SK-N-SH (cell line): ENCODE measurements at regions not wholly inside any gene's neighbourhood (a gene's known extent, or its start where the extent isn't known, plus 50 kb on each side); places are given as distances from the start of the nearest gene placed in this dataset.

Experiments
- ELF1 ChIP-seq: IDR thresholded peaks from 2 replicates; pipeline ENCODE4 v1.4.0; 2012
- EZH2phosphoT487 ChIP-seq: fragments of 200-600 bp; sonication (generic); IDR thresholded peaks from 2 replicates; pipeline ENCODE4 v1.6.1; 2017; ENCODE audit warnings: low read depth, mixed run types, mild to moderate bottlenecking, antibody characterized with exemption, moderate library complexity, borderline replicate concordance
- SMC3 ChIP-seq: IDR thresholded peaks from 2 replicates; pipeline ENCODE4 v1.6.1; 2012; ENCODE audit warnings: low read depth, low read length, improper control_type of control experiment
- TF ChIP-seq, protein P1 (sequence below): fragments of 200-600 bp; sonication (generic); IDR thresholded peaks from 2 replicates; pipeline ENCODE4 v1.6.1; 2017; ENCODE audit warnings: antibody characterized with exemption, mild to moderate bottlenecking, moderate library complexity
- TF ChIP-seq, protein P2 (sequence below): IDR thresholded peaks from 2 replicates; pipeline ENCODE4 v1.6.1; 2012; ENCODE audit warnings: mild to moderate bottlenecking, low read depth, low read length, moderate library complexity
- TF ChIP-seq, protein P3 (sequence below): IDR thresholded peaks from 2 replicates; pipeline ENCODE4 v1.4.0; 2012; ENCODE audit warnings: low read depth
- TF ChIP-seq, protein P4 (sequence below): IDR thresholded peaks from 2 replicates; pipeline ENCODE4 v1.4.0; 2012; ENCODE audit warnings: low read depth, borderline replicate concordance

DNA sequence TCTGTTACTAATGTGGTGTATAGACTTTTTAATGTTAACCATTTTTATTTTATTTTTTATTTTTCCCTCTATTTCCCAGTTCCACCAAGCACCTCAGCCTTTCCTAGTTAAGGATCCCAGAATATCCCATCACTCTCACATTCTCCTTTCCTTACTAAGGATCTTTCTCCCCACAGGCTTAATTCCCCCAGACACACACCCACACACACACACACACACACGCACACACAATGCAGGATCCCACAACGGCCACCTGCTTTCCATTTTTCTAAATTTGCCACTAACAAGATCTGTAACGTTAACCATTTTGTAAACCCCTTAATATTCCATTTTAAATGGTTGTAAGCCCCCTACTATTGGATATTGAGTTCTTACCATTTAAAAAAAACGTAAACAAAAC is 404.1 kb downstream of the ZIC1 start:
- TF ChIP-seq, protein P1, sequence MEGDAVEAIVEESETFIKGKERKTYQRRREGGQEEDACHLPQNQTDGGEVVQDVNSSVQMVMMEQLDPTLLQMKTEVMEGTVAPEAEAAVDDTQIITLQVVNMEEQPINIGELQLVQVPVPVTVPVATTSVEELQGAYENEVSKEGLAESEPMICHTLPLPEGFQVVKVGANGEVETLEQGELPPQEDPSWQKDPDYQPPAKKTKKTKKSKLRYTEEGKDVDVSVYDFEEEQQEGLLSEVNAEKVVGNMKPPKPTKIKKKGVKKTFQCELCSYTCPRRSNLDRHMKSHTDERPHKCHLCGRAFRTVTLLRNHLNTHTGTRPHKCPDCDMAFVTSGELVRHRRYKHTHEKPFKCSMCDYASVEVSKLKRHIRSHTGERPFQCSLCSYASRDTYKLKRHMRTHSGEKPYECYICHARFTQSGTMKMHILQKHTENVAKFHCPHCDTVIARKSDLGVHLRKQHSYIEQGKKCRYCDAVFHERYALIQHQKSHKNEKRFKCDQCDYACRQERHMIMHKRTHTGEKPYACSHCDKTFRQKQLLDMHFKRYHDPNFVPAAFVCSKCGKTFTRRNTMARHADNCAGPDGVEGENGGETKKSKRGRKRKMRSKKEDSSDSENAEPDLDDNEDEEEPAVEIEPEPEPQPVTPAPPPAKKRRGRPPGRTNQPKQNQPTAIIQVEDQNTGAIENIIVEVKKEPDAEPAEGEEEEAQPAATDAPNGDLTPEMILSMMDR = no peak
- TF ChIP-seq EZH2phosphoT487 (no peak), ELF1 (no peak), SMC3 (no peak)
- TF ChIP-seq, protein P2, sequence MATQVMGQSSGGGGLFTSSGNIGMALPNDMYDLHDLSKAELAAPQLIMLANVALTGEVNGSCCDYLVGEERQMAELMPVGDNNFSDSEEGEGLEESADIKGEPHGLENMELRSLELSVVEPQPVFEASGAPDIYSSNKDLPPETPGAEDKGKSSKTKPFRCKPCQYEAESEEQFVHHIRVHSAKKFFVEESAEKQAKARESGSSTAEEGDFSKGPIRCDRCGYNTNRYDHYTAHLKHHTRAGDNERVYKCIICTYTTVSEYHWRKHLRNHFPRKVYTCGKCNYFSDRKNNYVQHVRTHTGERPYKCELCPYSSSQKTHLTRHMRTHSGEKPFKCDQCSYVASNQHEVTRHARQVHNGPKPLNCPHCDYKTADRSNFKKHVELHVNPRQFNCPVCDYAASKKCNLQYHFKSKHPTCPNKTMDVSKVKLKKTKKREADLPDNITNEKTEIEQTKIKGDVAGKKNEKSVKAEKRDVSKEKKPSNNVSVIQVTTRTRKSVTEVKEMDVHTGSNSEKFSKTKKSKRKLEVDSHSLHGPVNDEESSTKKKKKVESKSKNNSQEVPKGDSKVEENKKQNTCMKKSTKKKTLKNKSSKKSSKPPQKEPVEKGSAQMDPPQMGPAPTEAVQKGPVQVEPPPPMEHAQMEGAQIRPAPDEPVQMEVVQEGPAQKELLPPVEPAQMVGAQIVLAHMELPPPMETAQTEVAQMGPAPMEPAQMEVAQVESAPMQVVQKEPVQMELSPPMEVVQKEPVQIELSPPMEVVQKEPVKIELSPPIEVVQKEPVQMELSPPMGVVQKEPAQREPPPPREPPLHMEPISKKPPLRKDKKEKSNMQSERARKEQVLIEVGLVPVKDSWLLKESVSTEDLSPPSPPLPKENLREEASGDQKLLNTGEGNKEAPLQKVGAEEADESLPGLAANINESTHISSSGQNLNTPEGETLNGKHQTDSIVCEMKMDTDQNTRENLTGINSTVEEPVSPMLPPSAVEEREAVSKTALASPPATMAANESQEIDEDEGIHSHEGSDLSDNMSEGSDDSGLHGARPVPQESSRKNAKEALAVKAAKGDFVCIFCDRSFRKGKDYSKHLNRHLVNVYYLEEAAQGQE = no peak
- TF ChIP-seq, protein P3, sequence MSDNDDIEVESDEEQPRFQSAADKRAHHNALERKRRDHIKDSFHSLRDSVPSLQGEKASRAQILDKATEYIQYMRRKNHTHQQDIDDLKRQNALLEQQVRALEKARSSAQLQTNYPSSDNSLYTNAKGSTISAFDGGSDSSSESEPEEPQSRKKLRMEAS = no peak
- TF ChIP-seq, protein P4, sequence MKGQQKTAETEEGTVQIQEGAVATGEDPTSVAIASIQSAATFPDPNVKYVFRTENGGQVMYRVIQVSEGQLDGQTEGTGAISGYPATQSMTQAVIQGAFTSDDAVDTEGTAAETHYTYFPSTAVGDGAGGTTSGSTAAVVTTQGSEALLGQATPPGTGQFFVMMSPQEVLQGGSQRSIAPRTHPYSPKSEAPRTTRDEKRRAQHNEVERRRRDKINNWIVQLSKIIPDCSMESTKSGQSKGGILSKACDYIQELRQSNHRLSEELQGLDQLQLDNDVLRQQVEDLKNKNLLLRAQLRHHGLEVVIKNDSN = no peak
